ENCODE measurements at regions not wholly inside any gene's neighbourhood (a gene's known extent, or its start where the extent isn't known, plus 50 kb on each side); places are given as distances from the start of the nearest gene placed in this dataset.

DNA sequence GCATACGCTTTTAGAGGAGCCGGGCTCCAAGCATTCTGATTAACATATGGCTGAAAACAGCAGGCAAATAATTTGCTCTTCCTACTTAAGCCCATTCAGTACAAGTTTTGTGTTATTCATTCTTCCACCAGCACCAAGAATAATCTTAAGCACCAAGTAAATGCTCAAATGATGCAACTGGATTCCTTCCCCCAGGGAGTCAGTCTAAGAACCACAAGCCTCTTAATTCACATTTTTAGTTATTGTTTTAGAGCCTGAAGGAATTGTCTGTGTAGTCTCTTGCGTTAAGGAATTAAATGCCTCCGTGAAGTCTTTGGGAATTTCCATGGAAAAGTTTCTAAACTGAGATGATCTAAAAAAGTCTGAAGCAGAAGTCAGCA is 61.5 kb upstream of the MAGEB2 start:
- TF ChIP-seq EZH2 (IDR thresholded peaks at IDR 0.05; ENCODE audit: low read length, unreplicated experiment): no peak
- TF ChIP-seq, protein P1, sequence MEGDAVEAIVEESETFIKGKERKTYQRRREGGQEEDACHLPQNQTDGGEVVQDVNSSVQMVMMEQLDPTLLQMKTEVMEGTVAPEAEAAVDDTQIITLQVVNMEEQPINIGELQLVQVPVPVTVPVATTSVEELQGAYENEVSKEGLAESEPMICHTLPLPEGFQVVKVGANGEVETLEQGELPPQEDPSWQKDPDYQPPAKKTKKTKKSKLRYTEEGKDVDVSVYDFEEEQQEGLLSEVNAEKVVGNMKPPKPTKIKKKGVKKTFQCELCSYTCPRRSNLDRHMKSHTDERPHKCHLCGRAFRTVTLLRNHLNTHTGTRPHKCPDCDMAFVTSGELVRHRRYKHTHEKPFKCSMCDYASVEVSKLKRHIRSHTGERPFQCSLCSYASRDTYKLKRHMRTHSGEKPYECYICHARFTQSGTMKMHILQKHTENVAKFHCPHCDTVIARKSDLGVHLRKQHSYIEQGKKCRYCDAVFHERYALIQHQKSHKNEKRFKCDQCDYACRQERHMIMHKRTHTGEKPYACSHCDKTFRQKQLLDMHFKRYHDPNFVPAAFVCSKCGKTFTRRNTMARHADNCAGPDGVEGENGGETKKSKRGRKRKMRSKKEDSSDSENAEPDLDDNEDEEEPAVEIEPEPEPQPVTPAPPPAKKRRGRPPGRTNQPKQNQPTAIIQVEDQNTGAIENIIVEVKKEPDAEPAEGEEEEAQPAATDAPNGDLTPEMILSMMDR (conservative IDR thresholded peaks at IDR 0.05; ENCODE audit: low read depth, low read length): no peak

All from PC-3 (cell line).